ENCODE measurements at regions not wholly inside any gene's neighbourhood (a gene's known extent, or its start where the extent isn't known, plus 50 kb on each side); places are given as distances from the start of the nearest gene placed in this dataset.
"Not testable (repeated sequence)": the region's sequence is repeated elsewhere in the genome, so short reads cannot be mapped to it uniquely, and the experiment has no call there.

- DNase-seq (ENCODE audit: low read depth in 1 of 2, low spot score in 2 of 2); H3K9ac ChIP-seq (replicated peaks in 1 of 4; ENCODE audit: extremely low read depth in 1 of 4, low read depth in 3 of 4, low read length in 3 of 4); H2BK20ac ChIP-seq (ENCODE audit: low read length); H3K14ac ChIP-seq (ENCODE audit: insufficient read length); H3K18ac ChIP-seq (ENCODE audit: extremely low read depth, low read length); H3K23me2 ChIP-seq (ENCODE audit: low read depth, low read length); H3K4ac ChIP-seq (replicated peaks; ENCODE audit: insufficient read length, low read depth, low read length); H3K23ac ChIP-seq (ENCODE audit: insufficient read length); H3K9me3 ChIP-seq (ENCODE audit: insufficient read depth in 2 of 2, low read depth in 1 of 2, low read length in 1 of 2); H3K79me2 ChIP-seq (ENCODE audit: control insufficient read depth in 1 of 2, insufficient read depth in 2 of 2, low read length in 2 of 2); H4K8ac ChIP-seq (ENCODE audit: extremely low read depth, insufficient read depth, low read length); H3K4me3 ChIP-seq (ENCODE audit: extremely low read depth in 1 of 4, insufficient read depth in 2 of 4, low read depth in 3 of 4, low read length in 4 of 4); H3K4me2 ChIP-seq (ENCODE audit: insufficient read depth in 1 of 2, low read depth in 2 of 2, low read length in 2 of 2); H3K79me1 ChIP-seq (ENCODE audit: low read depth, low read length); H2BK15ac ChIP-seq (ENCODE audit: low read length); H4K20me1 ChIP-seq (replicated peaks in 1 of 2; ENCODE audit: control insufficient read depth in 1 of 2, insufficient read depth in 2 of 2, low read length in 2 of 2); CTCF ChIA-PET (ENCODE audit: partially characterized antibody); H3K4me1 ChIP-seq (replicated peaks in 1 of 4; ENCODE audit: control insufficient read depth in 3 of 4, insufficient read depth in 4 of 4, low read length in 3 of 4); H2AK5ac ChIP-seq (ENCODE audit: low read depth, low read length); H2BK120ac ChIP-seq (replicated peaks; ENCODE audit: low read depth, low read length); H3K27ac ChIP-seq (ENCODE audit: low read depth, low read length); H2AFZ ChIP-seq (ENCODE audit: low read length); H4K5ac ChIP-seq (ENCODE audit: insufficient read length, low read depth, low read length); H4K91ac ChIP-seq (replicated peaks; ENCODE audit: insufficient read length, low read length); H2BK12ac ChIP-seq (ENCODE audit: low read depth, low read length); H3K27me3 ChIP-seq (replicated peaks in 1 of 4; ENCODE audit: control insufficient read depth in 3 of 4, extremely low read depth in 1 of 4, insufficient read depth in 3 of 4, low read length in 3 of 4); H2BK5ac ChIP-seq (ENCODE audit: low read depth, low read length); POLR2A ChIA-PET (ENCODE audit: partially characterized antibody); FAIRE-seq; H3K56ac ChIP-seq (replicated peaks; ENCODE audit: insufficient read length, low read depth, low read length); H3K36me3 ChIP-seq (ENCODE audit: control insufficient read depth in 2 of 4, insufficient read depth in 4 of 4, low read length in 3 of 4): not testable (repeated sequence)
- WGBS, 2 experiments (ENCODE audit: extremely low coverage in 1 of 2, insufficient coverage in 1 of 2, insufficient read length in 1 of 2, insufficient replicate concordance in 2 of 2, low coverage in 1 of 2, low lambda C conversion rate in 2 of 2, missing lambda C conversion rate in 1 of 2), result 96% methylated on average over 5 of the region's 5 CpGs; no CpG with 5 or more reads in 1 of the 2 experiments
- TF ChIP-seq SRF (IDR thresholded peaks at IDR 0.05; ENCODE audit: low read depth, low read length), result peak; percentile 46; the same call in 1 of the 2 replicates
Observed at GRCh38 chr9:102888747-102889146, 106.4 kb upstream of the CYLC2 start.

Measured in H1 (cell line).